Type B pancreatic cell (in vitro differentiated cells): ENCODE measurements at regions not wholly inside any gene's neighbourhood (a gene's known extent, or its start where the extent isn't known, plus 50 kb on each side); places are given as distances from the start of the nearest gene placed in this dataset.

ENCODE experiments used
- DNase-seq: peaks from one replicate; pipeline ENCODE4 v3.0.0; 2021; ENCODE audit warnings: mixed read lengths; ENCODE audit not compliant: unreplicated experiment; ENCODE audit errors: extremely low spot score
- H3K27ac Mint-ChIP-seq: 2 replicates; pipeline ENCODE4 v1.8.0; 2021; ENCODE audit warnings: mild to moderate bottlenecking, mixed read lengths
- H3K27me3 Mint-ChIP-seq: 2 replicates; pipeline ENCODE4 v1.8.0; 2021; ENCODE audit warnings: mixed read lengths
- H3K36me3 Mint-ChIP-seq: 2 replicates; pipeline ENCODE4 v1.8.0; 2021; ENCODE audit warnings: mixed read lengths
- H3K4me1 Mint-ChIP-seq: one replicate; pipeline ENCODE4 v1.8.0; 2021; ENCODE audit warnings: mixed read lengths; ENCODE audit not compliant: unreplicated experiment
- H3K4me3 Mint-ChIP-seq: 2 replicates; pipeline ENCODE4 v1.8.0; 2021; ENCODE audit warnings: mild to moderate bottlenecking, mixed read lengths
- H3K9me3 Mint-ChIP-seq: 2 replicates; pipeline ENCODE4 v1.8.0; 2021; ENCODE audit warnings: mixed read lengths
- CTCF ChIP-seq: fragments of 200-600 bp; sonication (generic); conservative IDR thresholded peaks from 2 replicates; pipeline ENCODE4 v1.5.0; 2021; ENCODE audit warnings: antibody characterized with exemption, mild to moderate bottlenecking

GRCh38 chr13:19056984-19057490 is 124.6 kb downstream of the TUBA3C start:
- no peak overlapping the region for H3K4me3 Mint-ChIP-seq
- H3K27ac Mint-ChIP-seq: no peak overlapping the region
- no peaks in the 10 kb centered on the region for H3K36me3 Mint-ChIP-seq
- H3K4me1 Mint-ChIP-seq: no peaks in the 10 kb centered on the region
- no peak for TF ChIP-seq CTCF
- peaks cover 5% of the 10 kb centered on the region for H3K9me3 Mint-ChIP-seq
- H3K27me3 Mint-ChIP-seq: no peaks in the 10 kb centered on the region
- no peak for DNase-seq

GRCh38 chr13:19056355-19056880 is 125.2 kb downstream of the TUBA3C start:
- peaks cover 11% of the 10 kb centered on the region for H3K9me3 Mint-ChIP-seq

GRCh38 chr13:19055611-19056010 is 126.0 kb downstream of the TUBA3C start:
- TF ChIP-seq CTCF: no peak
- H3K36me3 Mint-ChIP-seq: no peaks in the 10 kb centered on the region
- no peak overlapping the region for H3K27ac Mint-ChIP-seq
- no peaks in the 10 kb centered on the region for H3K4me1 Mint-ChIP-seq
- H3K9me3 Mint-ChIP-seq: peaks cover 11% of the 10 kb centered on the region
- DNase-seq: no peak
- no peaks in the 10 kb centered on the region for H3K27me3 Mint-ChIP-seq
- no peak overlapping the region for H3K4me3 Mint-ChIP-seq

More at GRCh38 chr13:19056355-19056880, 125.2 kb downstream of the TUBA3C start:
- Mint-ChIP-seq H3K4me3 (no peak overlapping the region), H3K27ac (no peak overlapping the region), H3K36me3 (no peaks in the 10 kb centered on the region), H3K4me1 (no peaks in the 10 kb centered on the region), H3K27me3 (no peaks in the 10 kb centered on the region)
- DNase-seq: no peak
- TF ChIP-seq CTCF: no peak

- no peak overlapping the region for H3K27ac Mint-ChIP-seq
- no peak for TF ChIP-seq CTCF
- H3K9me3 Mint-ChIP-seq: peaks cover 11% of the 10 kb centered on the region
- no peak for DNase-seq
- no peaks in the 10 kb centered on the region for H3K4me1 Mint-ChIP-seq
- H3K4me3 Mint-ChIP-seq: no peak overlapping the region
- no peaks in the 10 kb centered on the region for H3K27me3 Mint-ChIP-seq
- no peaks in the 10 kb centered on the region for H3K36me3 Mint-ChIP-seq
Observed at GRCh38 chr13:19053561-19053960, 128.1 kb downstream of the TUBA3C start.

GRCh38 chr13:19052931-19053330 is 128.7 kb downstream of the TUBA3C start:
- Mint-ChIP-seq H3K27ac (no peak overlapping the region), H3K36me3 (no peaks in the 10 kb centered on the region), H3K4me3 (no peak overlapping the region), H3K9me3 (peaks cover 11% of the 10 kb centered on the region), H3K4me1 (no peaks in the 10 kb centered on the region), H3K27me3 (no peaks in the 10 kb centered on the region)
- DNase-seq: no peak
- no peak for TF ChIP-seq CTCF

GRCh38 chr13:19052180-19052579 is 129.4 kb downstream of the TUBA3C start:
- DNase-seq: no peak
- TF ChIP-seq CTCF: no peak
- Mint-ChIP-seq H3K9me3 (peaks cover 11% of the 10 kb centered on the region), H3K27me3 (no peaks in the 10 kb centered on the region), H3K36me3 (no peaks in the 10 kb centered on the region), H3K27ac (no peak overlapping the region), H3K4me1 (no peaks in the 10 kb centered on the region), H3K4me3 (no peak overlapping the region)
